ENCODE measurements at regions not wholly inside any gene's neighbourhood (a gene's known extent, or its start where the extent isn't known, plus 50 kb on each side); places are given as distances from the start of the nearest gene placed in this dataset.

- no peak for DNase-seq (ENCODE audit: low read depth)
- Histone ChIP-seq H3K27me3 (ENCODE audit: control insufficient read depth, insufficient read depth, low read length) (no peaks in the 10 kb centered on the region), H3K36me3 (ENCODE audit: control insufficient read depth, insufficient read depth, low read length) (no peaks in the 10 kb centered on the region), H3K4me3 (ENCODE audit: low read depth, low read length) (no peak overlapping the region)
- CTCF ChIA-PET, result no interaction called here
- TF ChIP-seq, protein P1, sequence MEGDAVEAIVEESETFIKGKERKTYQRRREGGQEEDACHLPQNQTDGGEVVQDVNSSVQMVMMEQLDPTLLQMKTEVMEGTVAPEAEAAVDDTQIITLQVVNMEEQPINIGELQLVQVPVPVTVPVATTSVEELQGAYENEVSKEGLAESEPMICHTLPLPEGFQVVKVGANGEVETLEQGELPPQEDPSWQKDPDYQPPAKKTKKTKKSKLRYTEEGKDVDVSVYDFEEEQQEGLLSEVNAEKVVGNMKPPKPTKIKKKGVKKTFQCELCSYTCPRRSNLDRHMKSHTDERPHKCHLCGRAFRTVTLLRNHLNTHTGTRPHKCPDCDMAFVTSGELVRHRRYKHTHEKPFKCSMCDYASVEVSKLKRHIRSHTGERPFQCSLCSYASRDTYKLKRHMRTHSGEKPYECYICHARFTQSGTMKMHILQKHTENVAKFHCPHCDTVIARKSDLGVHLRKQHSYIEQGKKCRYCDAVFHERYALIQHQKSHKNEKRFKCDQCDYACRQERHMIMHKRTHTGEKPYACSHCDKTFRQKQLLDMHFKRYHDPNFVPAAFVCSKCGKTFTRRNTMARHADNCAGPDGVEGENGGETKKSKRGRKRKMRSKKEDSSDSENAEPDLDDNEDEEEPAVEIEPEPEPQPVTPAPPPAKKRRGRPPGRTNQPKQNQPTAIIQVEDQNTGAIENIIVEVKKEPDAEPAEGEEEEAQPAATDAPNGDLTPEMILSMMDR (IDR thresholded peaks at IDR 0.05; ENCODE audit: insufficient read depth, low read depth, low read length), result no peak
- POLR2A ChIA-PET, result no interaction called here
Observed at GRCh38 chr16:5873221-5873620, 775.6 kb upstream of the EEF2KMT start.

DNA sequence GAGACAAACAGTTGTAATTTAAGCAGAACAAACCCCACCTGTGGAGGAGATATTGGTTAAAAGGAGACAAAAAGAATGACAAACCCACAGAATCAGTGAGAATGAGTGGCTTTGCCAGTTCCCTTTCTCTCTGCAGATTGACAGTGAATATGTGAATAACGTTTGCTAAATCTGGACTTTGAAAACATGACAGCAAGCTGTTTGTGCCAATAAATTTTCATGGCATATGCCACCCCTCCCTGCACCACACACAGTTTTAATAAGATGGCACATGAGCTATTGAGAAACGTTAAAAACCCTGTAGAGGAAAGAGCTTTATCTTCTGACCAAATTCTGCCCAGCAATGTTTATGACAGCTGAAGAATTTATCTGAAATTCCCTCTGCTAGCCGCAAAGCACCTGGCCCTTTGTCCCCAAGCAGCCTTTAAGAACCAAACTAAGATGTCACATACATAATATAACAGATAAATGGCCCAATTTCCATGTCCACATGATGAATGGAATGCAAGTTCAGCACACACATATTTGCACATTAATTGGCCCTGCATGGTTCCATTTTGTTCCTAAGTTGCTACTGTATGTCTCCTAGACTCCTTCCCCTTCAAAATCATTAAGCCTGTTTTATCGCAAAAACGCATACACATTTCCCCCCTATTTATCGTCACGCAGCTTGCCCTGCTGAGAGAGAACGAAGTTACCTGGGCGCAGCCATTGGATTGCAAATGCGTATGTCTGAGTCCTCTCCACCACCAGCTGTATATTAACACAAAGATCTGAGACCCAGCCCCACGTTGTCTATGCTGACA, 773.5 kb upstream of the EEF2KMT start:
- TF ChIP-seq, protein P1 (IDR thresholded peaks at IDR 0.05; ENCODE audit: insufficient read depth, low read depth, low read length), result no peak
- POLR2A ChIA-PET, result no interaction called here
- H3K36me3 ChIP-seq (ENCODE audit: control insufficient read depth, insufficient read depth, low read length), result no peaks in the 10 kb centered on the region
- DNase-seq (ENCODE audit: low read depth), result no peak
- H3K4me3 ChIP-seq (ENCODE audit: low read depth, low read length), result no peak overlapping the region
- CTCF ChIA-PET, result interaction anchor here (0.6 kb wide), 1 partner anchor 678 kb away, joined by 3 read pairs; no protein-coding TSS in a partner anchor
- H3K27me3 ChIP-seq (ENCODE audit: control insufficient read depth, insufficient read depth, low read length), result no peaks in the 10 kb centered on the region

GRCh38 chr16:5867250-5867649, 769.7 kb upstream of the EEF2KMT start:
- TF ChIP-seq, protein P1 (IDR thresholded peaks at IDR 0.05; ENCODE audit: insufficient read depth, low read depth, low read length), result no peak
- Histone ChIP-seq H3K36me3 (ENCODE audit: control insufficient read depth, insufficient read depth, low read length) (no peaks in the 10 kb centered on the region), H3K27me3 (ENCODE audit: control insufficient read depth, insufficient read depth, low read length) (no peaks in the 10 kb centered on the region), H3K4me3 (ENCODE audit: low read depth, low read length) (no peak overlapping the region)
- POLR2A ChIA-PET, result no interaction called here
- CTCF ChIA-PET, result no interaction called here
- DNase-seq (ENCODE audit: low read depth), result no peak

- no peak overlapping the region for H3K4me3 ChIP-seq (ENCODE audit: low read depth, low read length)
- ChIA-PET CTCF (interaction anchor here (1.8 kb wide), 1 partner anchor 34 kb away, joined by 3 read pairs; no protein-coding TSS in a partner anchor), POLR2A (no interaction called here)
- TF ChIP-seq, protein P1 (IDR thresholded peaks at IDR 0.05; ENCODE audit: insufficient read depth, low read depth, low read length), result no peak
- DNase-seq (ENCODE audit: low read depth), result no peak
- no peaks in the 10 kb centered on the region for H3K27me3 ChIP-seq (ENCODE audit: control insufficient read depth, insufficient read depth, low read length)
- H3K36me3 ChIP-seq (ENCODE audit: control insufficient read depth, insufficient read depth, low read length), result no peaks in the 10 kb centered on the region
Observed at GRCh38 chr16:5865236-5865635, 767.6 kb upstream of the EEF2KMT start.

DNA sequence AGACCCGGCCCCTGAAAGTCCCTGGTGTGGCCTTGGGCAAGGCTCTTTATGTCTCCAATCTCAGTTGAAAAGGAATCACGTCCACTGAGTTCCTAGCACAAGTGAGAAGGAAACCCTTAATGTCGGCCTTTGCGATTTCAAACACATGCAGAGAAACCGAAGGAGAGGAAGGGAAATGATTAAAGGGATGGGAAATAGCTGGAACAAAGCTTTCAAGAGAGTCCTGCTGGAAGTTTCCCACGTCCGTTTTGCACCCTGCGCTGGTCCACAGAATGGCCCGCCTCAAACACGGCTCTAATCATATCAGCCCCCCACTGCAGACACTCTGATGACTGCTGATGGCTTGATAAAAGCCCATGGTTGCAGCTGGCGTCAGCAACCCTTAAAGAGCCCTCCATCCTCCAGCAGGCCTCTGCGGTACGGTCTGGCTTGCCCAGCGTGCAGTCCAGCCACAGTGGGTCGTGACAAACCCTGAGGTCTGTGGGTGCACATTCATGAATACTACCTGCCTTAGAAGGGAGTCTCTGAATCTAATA, 765.5 kb upstream of the EEF2KMT start:
- TF ChIP-seq, protein P1 (IDR thresholded peaks at IDR 0.05; ENCODE audit: insufficient read depth, low read depth, low read length), result no peak
- Histone ChIP-seq H3K27me3 (ENCODE audit: control insufficient read depth, insufficient read depth, low read length) (no peaks in the 10 kb centered on the region), H3K4me3 (ENCODE audit: low read depth, low read length) (no peak overlapping the region), H3K36me3 (ENCODE audit: control insufficient read depth, insufficient read depth, low read length) (no peaks in the 10 kb centered on the region)
- CTCF ChIA-PET, result no interaction called here
- POLR2A ChIA-PET, result no interaction called here
- no peak for DNase-seq (ENCODE audit: low read depth)
